Dermis microvascular lymphatic vessel endothelial cell (primary cell): ENCODE measurements at regions not wholly inside any gene's neighbourhood (a gene's known extent, or its start where the extent isn't known, plus 50 kb on each side); places are given as distances from the start of the nearest gene placed in this dataset.

Experiments
- DNase-seq, 2 donors: peaks; one replicate each; pipeline versions ENCODE4 v3.0.0 to v3.0.0-alpha.2; 2010; ENCODE audit warnings: low read depth in 2 of 2

- no peak for DNase-seq
Measured at GRCh38 chr3:153652076-153652475, 469.1 kb upstream of the ARHGEF26 start.

GRCh38 chr3:153657046-153657445, 464.1 kb upstream of the ARHGEF26 start:
- DNase-seq = no peak

- no peak for DNase-seq
Measured at GRCh38 chr3:153657461-153657860, 463.7 kb upstream of the ARHGEF26 start.

DNA sequence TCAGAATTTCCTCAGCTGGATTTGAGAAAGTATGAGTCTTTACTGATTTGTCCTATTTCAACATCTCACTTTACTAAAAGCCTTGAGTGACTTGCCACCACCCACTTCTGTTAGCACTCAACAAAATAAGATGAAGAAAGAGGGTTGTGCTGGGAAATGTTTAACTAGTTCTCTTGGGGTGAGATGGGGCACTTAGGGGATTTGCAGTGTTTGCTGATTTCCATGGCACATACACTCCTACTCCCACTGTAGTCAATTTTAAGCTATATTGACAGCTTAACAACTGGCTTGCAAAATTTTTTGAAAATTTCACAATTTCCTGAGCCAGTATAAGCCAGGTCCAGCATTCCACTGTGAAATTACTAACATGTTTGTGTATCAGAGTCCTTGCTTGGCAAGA, 463.1 kb upstream of the ARHGEF26 start:
- no peak for DNase-seq

DNA sequence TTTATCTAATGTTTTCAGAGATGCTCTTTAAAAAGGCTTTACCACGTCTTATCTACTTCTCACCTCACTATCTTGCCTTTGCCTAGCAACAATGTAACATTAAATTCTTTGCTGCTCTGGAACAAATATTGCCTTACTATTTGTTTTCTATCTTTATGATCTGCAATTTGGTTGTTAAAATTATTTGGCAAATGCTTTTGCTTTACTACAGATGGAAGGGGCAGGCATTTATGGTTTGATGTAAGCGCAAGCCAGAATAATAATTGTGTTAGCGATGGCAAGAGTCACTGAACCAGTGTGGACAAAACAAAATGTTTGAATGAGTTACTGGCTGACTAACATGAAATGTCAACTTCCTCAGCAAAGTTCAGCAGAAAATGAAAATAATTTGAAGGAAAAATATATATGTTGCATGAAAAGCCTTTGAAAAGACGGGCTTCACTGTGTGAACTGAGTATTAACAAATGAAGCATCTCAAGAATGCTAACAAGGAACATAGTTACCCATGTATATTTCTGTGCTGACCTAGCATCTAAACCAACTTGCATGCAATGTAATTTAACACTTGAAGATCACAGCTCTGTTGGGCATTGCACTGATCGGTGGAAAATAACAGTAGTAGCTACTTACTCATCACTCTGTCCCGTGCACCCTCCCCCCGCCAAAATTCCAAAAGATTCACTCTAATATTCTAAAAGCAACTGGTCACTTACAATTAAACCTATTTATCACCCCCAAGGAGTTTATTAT, 454.0 kb upstream of the ARHGEF26 start:
- DNase-seq = no peak

DNA sequence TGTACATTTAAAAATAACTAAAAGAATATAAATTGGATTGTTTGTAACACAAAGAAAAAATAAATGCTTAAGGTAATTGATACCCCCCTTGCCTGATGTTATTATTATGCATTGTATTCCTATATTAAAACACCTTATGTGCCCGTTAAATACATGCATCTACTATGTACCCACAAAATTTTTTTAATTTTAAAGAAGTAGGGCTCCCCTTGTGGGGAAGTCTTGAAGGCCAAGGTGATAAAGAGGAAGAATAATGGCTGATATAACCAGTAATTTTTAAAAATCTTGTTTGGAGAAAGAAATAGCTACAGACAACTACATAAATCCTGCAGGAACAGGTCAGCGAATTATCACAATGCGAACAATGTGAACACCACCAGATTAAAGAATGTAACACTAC, 451.7 kb upstream of the ARHGEF26 start:
- no peak for DNase-seq

DNA sequence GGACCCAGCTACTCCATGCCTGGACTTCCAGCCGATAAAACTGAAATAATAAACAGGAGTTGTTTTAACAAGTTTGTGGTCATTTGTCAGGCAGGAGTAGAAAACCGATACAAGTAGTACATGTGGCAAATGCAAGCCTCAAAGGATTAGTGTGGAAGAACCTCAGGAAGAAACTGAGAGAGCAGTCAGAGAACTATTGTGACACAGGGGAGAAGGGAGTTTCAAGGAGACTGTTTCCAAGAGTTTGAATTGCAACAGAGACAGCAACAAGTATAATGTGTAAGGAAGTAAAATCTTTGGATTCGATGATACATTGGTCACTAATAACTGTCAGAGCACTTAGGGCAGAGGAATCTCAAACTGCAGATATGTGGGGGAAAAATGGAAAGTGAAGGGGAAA, 450.6 kb upstream of the ARHGEF26 start:
- DNase-seq = no peak

DNA sequence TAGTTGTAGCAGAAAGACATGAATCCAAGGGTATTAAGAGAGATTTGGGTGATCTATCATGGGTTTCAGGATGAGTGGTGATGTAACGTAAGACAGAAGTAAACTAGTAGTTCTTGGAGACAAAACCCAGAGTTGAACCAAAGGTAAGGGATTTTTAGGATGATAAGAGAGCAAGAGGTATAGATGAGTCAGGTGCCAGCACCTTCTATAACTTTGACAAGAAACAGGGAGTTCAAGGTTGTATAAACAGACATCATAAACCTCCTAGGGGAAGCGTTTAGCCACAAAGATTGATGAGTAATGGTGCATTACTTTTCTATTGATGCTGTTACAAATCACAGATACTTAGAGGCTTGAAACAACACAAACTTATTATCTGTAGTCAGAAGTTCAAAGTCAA, 447.3 kb upstream of the ARHGEF26 start:
- DNase-seq = no peak

DNA sequence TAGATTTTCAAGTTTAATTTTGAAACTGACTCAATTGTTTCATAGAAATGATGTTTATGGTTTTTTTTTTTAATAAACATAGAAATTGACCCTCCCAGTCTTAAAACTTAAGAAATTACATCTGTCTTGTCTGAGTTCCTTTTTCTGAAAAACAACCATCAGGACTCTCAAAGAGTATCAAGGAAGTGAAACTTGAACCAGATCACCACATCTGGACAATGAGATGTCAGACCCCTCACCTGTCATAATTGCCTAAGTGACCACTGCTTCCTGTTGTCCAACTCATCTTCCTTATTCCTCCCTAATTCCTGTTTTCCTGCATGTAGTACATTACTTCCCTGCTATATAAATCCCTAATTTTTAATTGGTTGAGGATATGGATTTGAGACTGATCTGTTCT, 441.5 kb upstream of the ARHGEF26 start:
- no peak for DNase-seq

DNA sequence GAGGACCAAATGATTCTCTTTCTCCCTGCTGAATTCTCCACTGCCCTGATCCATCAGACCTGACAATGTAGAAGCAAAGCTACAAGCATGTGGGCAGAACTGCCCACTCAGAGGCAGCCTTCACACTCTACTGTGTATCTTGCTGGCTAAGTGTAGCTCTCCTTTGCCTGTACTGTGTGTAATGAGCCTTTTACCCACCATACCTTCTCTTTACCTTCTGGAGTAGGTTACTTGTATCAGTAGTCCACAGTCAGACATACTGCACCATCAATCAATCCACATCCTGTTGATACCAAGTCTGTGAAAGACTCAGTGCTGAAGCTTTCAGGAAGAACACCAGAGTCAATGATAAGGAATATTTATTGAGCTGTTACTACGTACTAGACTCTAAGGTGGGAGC, 440.7 kb upstream of the ARHGEF26 start:
- DNase-seq = no peak

DNA sequence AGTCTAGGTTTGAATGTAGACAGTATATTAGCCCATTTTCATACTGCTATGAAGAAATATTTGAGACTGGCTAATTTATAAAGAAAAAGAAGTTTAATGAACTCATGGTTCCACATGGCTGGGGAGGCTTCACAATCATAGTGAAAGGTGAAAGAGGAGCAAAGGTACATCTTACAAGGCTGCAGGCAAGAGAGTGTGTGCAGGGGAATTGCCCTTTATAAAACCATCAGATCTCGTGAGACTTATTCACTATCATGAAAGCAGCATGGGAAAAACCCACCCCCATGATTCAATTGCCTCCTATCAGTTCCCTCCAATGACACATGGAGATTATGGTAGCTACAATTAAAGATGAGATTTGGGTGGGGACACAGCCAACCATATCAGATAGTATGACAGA, 440.1 kb upstream of the ARHGEF26 start:
- no peak for DNase-seq

DNA sequence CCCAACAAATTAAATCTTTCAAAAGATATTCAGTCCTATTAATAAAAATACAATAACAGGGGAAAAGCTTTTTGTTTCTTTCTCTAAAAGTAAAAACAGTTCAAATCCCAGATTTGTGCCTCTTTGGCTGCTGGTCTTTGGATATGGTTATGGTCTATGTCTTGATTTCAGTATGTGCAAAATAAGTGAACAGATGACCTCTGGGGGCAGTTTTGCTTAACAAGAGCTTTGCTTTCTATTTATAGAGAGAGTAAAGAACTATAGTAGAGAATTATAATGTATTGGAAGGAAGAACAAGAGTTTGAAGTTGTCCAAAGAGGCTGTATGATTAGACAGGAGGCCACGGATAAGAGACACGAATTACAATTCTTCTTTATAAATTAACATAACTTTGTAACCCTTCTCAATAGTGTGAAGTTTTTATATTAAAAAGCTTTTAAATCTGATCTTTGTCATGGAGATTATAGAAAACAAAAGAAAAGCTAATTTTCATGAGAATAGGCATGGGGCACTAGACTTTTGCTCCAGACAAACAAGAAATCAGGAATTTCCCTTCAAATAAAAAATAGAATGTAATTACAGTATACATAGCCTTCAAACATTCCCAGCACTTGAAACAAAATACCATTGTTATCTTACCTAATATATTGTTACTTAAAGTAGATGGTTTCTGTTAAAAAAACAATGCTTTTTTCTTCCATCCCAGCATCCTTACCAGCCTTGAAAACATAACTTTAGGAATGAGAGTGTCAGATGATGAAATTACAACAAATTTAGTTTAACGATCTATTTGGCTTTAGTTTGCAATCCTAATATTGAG, 432.7 kb upstream of the ARHGEF26 start:
- peak in 1 of 2 donors; percentile 4 for DNase-seq

DNA sequence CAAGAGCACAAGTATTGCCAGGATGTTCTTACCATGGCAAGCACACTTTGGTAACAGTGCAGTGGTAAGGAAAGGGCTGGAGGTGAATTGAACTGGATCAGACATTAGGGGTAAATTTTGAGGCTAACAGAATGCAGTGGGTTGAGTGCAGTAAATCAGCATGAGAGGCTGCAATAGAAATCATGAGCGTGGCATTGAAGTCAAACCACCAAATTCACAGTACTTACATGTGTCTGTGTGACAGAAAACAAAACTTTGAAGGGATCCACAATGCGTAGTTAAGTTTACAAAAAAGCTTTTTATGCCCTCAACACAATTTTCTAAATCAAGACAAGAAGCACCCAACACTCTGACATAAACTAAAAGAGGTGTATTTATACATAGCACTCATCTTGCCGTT, 428.0 kb upstream of the ARHGEF26 start:
- DNase-seq = no peak

GRCh38 chr3:153702106-153702505, 419.1 kb upstream of the ARHGEF26 start:
- DNase-seq = no peak

DNA sequence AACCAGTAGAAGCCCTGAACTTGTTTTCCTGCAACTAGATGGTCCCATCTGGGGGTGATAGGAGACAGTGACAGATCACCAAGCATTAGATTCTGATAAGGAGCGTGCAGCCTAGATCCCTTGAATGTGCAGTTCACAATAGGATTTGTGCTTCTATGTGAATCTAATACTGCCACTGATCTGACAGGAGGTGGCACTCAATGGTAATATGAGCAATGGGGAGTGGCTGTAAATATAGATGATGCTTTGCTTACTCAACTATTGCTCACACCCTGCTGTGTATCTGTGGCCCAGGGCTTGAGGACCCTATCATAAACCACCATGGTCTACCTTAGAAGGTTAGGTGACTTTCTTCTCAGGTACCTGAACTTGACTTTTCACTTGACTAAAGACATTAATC, 417.1 kb upstream of the ARHGEF26 start:
- no peak for DNase-seq

DNA sequence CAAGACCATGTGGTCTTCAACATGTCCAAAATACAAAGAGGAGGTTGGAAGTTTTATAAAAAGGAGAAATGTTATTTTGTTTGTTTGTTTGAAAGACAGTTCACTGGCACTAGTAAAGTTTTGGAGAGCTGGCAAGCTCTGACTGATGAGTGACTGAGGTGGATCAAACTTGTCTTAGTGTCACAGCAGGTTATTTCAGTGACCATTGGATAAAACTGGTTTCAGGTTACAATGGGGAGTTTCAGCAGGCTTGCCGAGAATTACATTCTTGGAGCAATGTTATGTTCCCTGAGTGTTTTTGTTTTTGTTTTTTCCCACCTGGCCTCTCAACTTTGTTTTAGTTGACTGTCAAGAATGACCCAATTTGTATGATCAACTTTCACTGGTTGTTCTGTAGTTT, 414.5 kb upstream of the ARHGEF26 start:
- no peak for DNase-seq

GRCh38 chr3:153714016-153714415, 407.2 kb upstream of the ARHGEF26 start:
- no peak for DNase-seq

GRCh38 chr3:153714588-153715290, 406.5 kb upstream of the ARHGEF26 start:
- DNase-seq = no peak

DNA sequence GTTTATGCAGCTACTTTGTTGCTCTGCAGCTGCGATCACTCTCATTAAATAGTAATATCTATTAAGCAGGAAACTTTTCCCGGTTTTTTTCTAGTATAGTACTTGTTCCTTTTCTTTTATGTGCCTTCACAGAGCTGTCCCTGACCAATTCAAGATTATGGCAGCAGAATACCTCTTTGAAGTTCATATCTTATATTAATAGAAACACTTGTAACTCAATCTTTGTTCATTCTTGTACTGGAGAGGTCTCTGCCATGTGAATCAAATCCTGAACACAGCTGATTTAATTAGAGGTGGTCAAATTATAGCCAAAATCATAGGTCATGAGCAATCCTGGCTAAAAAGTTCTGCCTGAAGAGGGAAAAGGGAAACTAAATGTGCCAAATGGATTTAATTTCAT, 399.0 kb upstream of the ARHGEF26 start:
- no peak for DNase-seq

GRCh38 chr3:153731071-153731470, 390.1 kb upstream of the ARHGEF26 start:
- no peak for DNase-seq

GRCh38 chr3:153734777-153735551, 386.2 kb upstream of the ARHGEF26 start:
- no peak for DNase-seq

GRCh38 chr3:153740109-153740508, 381.1 kb upstream of the ARHGEF26 start:
- DNase-seq = no peak
